MM.1S (cell line): ENCODE measurements at regions not wholly inside any gene's neighbourhood (a gene's known extent, or its start where the extent isn't known, plus 50 kb on each side); places are given as distances from the start of the nearest gene placed in this dataset.

ENCODE experiments used
- DNase-seq: peaks from one replicate; pipeline ENCODE4 v3.0.0-alpha.2; 2015
- H2AFZ ChIP-seq: fragments of 300-600 bp; sonication (generic); 2 replicates; pipeline ENCODE4 v1.6.0; 2016; ENCODE audit warnings: antibody characterized with exemption, low read length
- H3F3A ChIP-seq: fragments of 300-600 bp; sonication (generic); 2 replicates; pipeline ENCODE4 v1.6.1; 2016; ENCODE audit warnings: mild to moderate bottlenecking, antibody characterized with exemption, low read length, moderate library complexity, mixed read lengths; ENCODE audit not compliant: insufficient read depth
- H3K27ac ChIP-seq: fragments of 300-600 bp; sonication (generic); 2 replicates; pipeline ENCODE4 v1.5.1; 2016; ENCODE audit warnings: mild to moderate bottlenecking, low read length
- H3K27me3 ChIP-seq: fragments of 300-600 bp; sonication (generic); replicated peaks from 2 replicates; pipeline ENCODE4 v1.6.0; 2016; ENCODE audit warnings: low read length; ENCODE audit not compliant: insufficient read depth
- H3K36me3 ChIP-seq: fragments of 300-600 bp; sonication (generic); replicated peaks from 2 replicates; pipeline ENCODE4 v1.6.1; 2016; ENCODE audit warnings: mild to moderate bottlenecking, low read length, mixed read lengths; ENCODE audit not compliant: insufficient read depth
- H3K4me1 ChIP-seq: fragments of 300-600 bp; sonication (generic); 2 replicates; pipeline ENCODE4 v1.6.1; 2016; ENCODE audit warnings: low read length, mixed read lengths
- H3K4me2 ChIP-seq: fragments of 300-600 bp; sonication (generic); 2 replicates; pipeline ENCODE4 v1.6.0; 2016; ENCODE audit warnings: low read depth, low read length
- H3K4me3 ChIP-seq: fragments of 300-600 bp; sonication (generic); 2 replicates; pipeline ENCODE4 v1.5.1; 2016; ENCODE audit warnings: low read length, mixed read lengths
- H3K79me2 ChIP-seq: fragments of 300-600 bp; sonication (generic); 2 replicates; pipeline ENCODE4 v1.6.1; 2016; ENCODE audit warnings: mixed run types, low read length, mixed read lengths
- H3K9ac ChIP-seq: fragments of 300-600 bp; sonication (generic); 2 replicates; pipeline ENCODE4 v1.6.1; 2016; ENCODE audit warnings: low read length, mixed read lengths
- H3K9me2 ChIP-seq: fragments of 300-600 bp; sonication (generic); replicated peaks from 2 replicates; pipeline ENCODE4 v1.6.1; 2016; ENCODE audit warnings: mild to moderate bottlenecking, low read length, mixed read lengths; ENCODE audit not compliant: insufficient read depth
- H3K9me3 ChIP-seq: fragments of 300-600 bp; sonication (generic); replicated peaks from 2 replicates; pipeline ENCODE4 v1.6.1; 2016; ENCODE audit warnings: mild to moderate bottlenecking, low read length, mixed read lengths; ENCODE audit not compliant: insufficient read depth
- H4K20me1 ChIP-seq: fragments of 300-600 bp; sonication (generic); 2 replicates; pipeline ENCODE4 v1.6.1; 2016; ENCODE audit warnings: mild to moderate bottlenecking, low read length, moderate library complexity, mixed read lengths; ENCODE audit not compliant: insufficient read depth
- EZH2 ChIP-seq: fragments of 300-600 bp; sonication (generic); optimal IDR thresholded peaks from 2 replicates; pipeline ENCODE3; 2017; ENCODE audit warnings: low read depth, mild to moderate bottlenecking, antibody characterized with exemption, low read length, mixed read lengths
- EZH2phosphoT487 ChIP-seq: fragments of 300-600 bp; sonication (generic); IDR thresholded peaks from 2 replicates; pipeline ENCODE4 v1.6.1; 2018; ENCODE audit warnings: antibody characterized with exemption, low read length
- TF ChIP-seq, protein P1 (sequence below): fragments of 300-600 bp; sonication (generic); IDR thresholded peaks from 2 replicates; pipeline ENCODE4 v1.5.1; 2016; ENCODE audit warnings: antibody characterized with exemption, low read length, mixed read lengths

DNA sequence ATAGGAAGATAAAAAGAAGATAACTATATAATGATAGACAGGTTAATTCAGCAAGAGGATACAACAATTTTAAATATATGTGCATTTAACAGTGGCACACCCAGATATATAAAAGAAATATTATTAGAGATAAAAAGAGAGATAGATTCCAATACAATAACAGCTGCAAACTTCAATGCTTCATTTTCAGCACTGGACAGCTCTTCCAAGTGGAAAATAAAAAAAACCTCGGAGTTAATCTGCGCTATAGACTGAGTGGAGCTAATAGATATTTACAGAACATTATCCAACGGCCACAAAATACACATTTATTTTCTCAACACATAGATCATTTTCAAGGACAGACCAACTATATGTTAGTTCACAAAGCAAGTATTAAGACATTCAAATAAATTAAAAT is 1229.5 kb upstream of the CDH6 start:
- no peaks in the 10 kb centered on the region for H3F3A ChIP-seq
- H3K9me2 ChIP-seq, result no peaks in the 10 kb centered on the region
- no peaks in the 10 kb centered on the region for H4K20me1 ChIP-seq
- no peaks in the 10 kb centered on the region for H3K27me3 ChIP-seq
- H3K9me3 ChIP-seq, result no peaks in the 10 kb centered on the region
- H3K36me3 ChIP-seq, result no peaks in the 10 kb centered on the region
- H3K4me2 ChIP-seq, result no peak overlapping the region
- H2AFZ ChIP-seq, result no peak overlapping the region
- no peak for TF ChIP-seq EZH2
- TF ChIP-seq EZH2phosphoT487, result no peak
- TF ChIP-seq, protein P1, sequence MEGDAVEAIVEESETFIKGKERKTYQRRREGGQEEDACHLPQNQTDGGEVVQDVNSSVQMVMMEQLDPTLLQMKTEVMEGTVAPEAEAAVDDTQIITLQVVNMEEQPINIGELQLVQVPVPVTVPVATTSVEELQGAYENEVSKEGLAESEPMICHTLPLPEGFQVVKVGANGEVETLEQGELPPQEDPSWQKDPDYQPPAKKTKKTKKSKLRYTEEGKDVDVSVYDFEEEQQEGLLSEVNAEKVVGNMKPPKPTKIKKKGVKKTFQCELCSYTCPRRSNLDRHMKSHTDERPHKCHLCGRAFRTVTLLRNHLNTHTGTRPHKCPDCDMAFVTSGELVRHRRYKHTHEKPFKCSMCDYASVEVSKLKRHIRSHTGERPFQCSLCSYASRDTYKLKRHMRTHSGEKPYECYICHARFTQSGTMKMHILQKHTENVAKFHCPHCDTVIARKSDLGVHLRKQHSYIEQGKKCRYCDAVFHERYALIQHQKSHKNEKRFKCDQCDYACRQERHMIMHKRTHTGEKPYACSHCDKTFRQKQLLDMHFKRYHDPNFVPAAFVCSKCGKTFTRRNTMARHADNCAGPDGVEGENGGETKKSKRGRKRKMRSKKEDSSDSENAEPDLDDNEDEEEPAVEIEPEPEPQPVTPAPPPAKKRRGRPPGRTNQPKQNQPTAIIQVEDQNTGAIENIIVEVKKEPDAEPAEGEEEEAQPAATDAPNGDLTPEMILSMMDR, result no peak
- DNase-seq, result no peak
- H3K4me3 ChIP-seq, result no peak overlapping the region
- no peaks in the 10 kb centered on the region for H3K4me1 ChIP-seq
- H3K27ac ChIP-seq, result no peak overlapping the region
- no peaks in the 10 kb centered on the region for H3K79me2 ChIP-seq
- H3K9ac ChIP-seq, result no peak overlapping the region

GRCh38 chr5:29960323-29960722 is 1233.2 kb upstream of the CDH6 start:
- Histone ChIP-seq H3K9me3 (no peaks in the 10 kb centered on the region), H3K4me1 (no peaks in the 10 kb centered on the region), H3F3A (no peaks in the 10 kb centered on the region), H3K27ac (no peak overlapping the region), H4K20me1 (no peaks in the 10 kb centered on the region), H3K36me3 (no peaks in the 10 kb centered on the region), H3K4me3 (no peak overlapping the region), H3K9me2 (no peaks in the 10 kb centered on the region), H3K9ac (no peak overlapping the region), H3K79me2 (no peaks in the 10 kb centered on the region), H3K27me3 (no peaks in the 10 kb centered on the region), H3K4me2 (no peak overlapping the region), H2AFZ (no peak overlapping the region)
- TF ChIP-seq EZH2 (no peak), EZH2phosphoT487 (no peak)
- TF ChIP-seq, protein P1, result no peak
- DNase-seq, result no peak

- Histone ChIP-seq H3K4me2 (no peak overlapping the region), H3K9ac (no peak overlapping the region), H3F3A (no peaks in the 10 kb centered on the region), H3K27ac (no peak overlapping the region), H3K9me3 (no peaks in the 10 kb centered on the region), H3K9me2 (no peaks in the 10 kb centered on the region), H2AFZ (no peak overlapping the region), H3K79me2 (no peaks in the 10 kb centered on the region), H3K4me1 (no peaks in the 10 kb centered on the region), H3K4me3 (no peak overlapping the region), H3K36me3 (no peaks in the 10 kb centered on the region), H3K27me3 (no peaks in the 10 kb centered on the region), H4K20me1 (no peaks in the 10 kb centered on the region)
- TF ChIP-seq EZH2phosphoT487 (no peak), EZH2 (no peak)
- TF ChIP-seq, protein P1, result no peak
- no peak for DNase-seq
Measured at GRCh38 chr5:29950416-29951145, 1242.9 kb upstream of the CDH6 start.
